SW 1271 (cell line): ENCODE measurements at regions not wholly inside any gene's neighbourhood (a gene's known extent, or its start where the extent isn't known, plus 50 kb on each side); places are given as distances from the start of the nearest gene placed in this dataset.
A peak's percentile ranks its signal among the peaks of the same experiment; 100 is the strongest.

Experiments
- DNase-seq, 2 experiments: peaks; one replicate each; lab custom pipeline; 2025; lab: John Stamatoyannopoulos, UW

GRCh38 chr2:225340923-225341322, 58.6 kb upstream of the NYAP2 start:
- no peak for DNase-seq

GRCh38 chr2:225337183-225337582, 62.3 kb upstream of the NYAP2 start:
- DNase-seq, result peak in 1 of 2 experiments; percentile 3

GRCh38 chr2:225334514-225334913, 65.0 kb upstream of the NYAP2 start:
- DNase-seq, result no peak

GRCh38 chr2:225328192-225328591, 71.3 kb upstream of the NYAP2 start:
- no peak for DNase-seq

- no peak for DNase-seq
Observed at GRCh38 chr2:225326969-225327368, 72.5 kb upstream of the NYAP2 start.

GRCh38 chr2:225319872-225320271, 79.6 kb upstream of the NYAP2 start:
- no peak for DNase-seq

GRCh38 chr2:225318440-225318839, 81.1 kb upstream of the NYAP2 start:
- no peak for DNase-seq

- no peak for DNase-seq
Observed at GRCh38 chr2:225317186-225317585, 82.3 kb upstream of the NYAP2 start.

- no peak for DNase-seq
Observed at GRCh38 chr2:225310745-225311144, 88.8 kb upstream of the NYAP2 start.

GRCh38 chr2:225309516-225309915, 90.0 kb upstream of the NYAP2 start:
- DNase-seq, result no peak

GRCh38 chr2:225296951-225297350, 102.6 kb upstream of the NYAP2 start:
- no peak for DNase-seq

GRCh38 chr2:225295102-225295501, 104.4 kb upstream of the NYAP2 start:
- no peak for DNase-seq

GRCh38 chr2:225293638-225294037, 105.9 kb upstream of the NYAP2 start:
- no peak for DNase-seq

GRCh38 chr2:225290757-225291400, 108.6 kb upstream of the NYAP2 start:
- no peak for DNase-seq

GRCh38 chr2:225289659-225290058, 109.9 kb upstream of the NYAP2 start:
- no peak for DNase-seq

GRCh38 chr2:225288986-225289385, 110.5 kb upstream of the NYAP2 start:
- DNase-seq, result no peak

- peak in 1 of 2 experiments; percentile 22 for DNase-seq
Observed at GRCh38 chr2:225282858-225283710, 116.4 kb upstream of the NYAP2 start.

GRCh38 chr2:225276207-225276606, 123.3 kb upstream of the NYAP2 start:
- DNase-seq, result no peak

- no peak for DNase-seq
Observed at GRCh38 chr2:225275443-225275842, 124.1 kb upstream of the NYAP2 start.

GRCh38 chr2:225274751-225275150, 124.8 kb upstream of the NYAP2 start:
- no peak for DNase-seq

GRCh38 chr2:225272173-225272572, 127.3 kb upstream of the NYAP2 start:
- no peak for DNase-seq

GRCh38 chr2:225270861-225271260, 128.6 kb upstream of the NYAP2 start:
- peak in 1 of 2 experiments; percentile 5 for DNase-seq

- no peak for DNase-seq
Observed at GRCh38 chr2:225270053-225270452, 129.5 kb upstream of the NYAP2 start.
